IMR-90 (cell line): ENCODE measurements at regions not wholly inside any gene's neighbourhood (a gene's known extent, or its start where the extent isn't known, plus 50 kb on each side); places are given as distances from the start of the nearest gene placed in this dataset.
A peak's percentile ranks its signal among the peaks of the same experiment; 100 is the strongest.

Experiments used
- ATAC-seq: fragments of 200-7000 bp; cut with Tn5 transposase; 2 replicates; pipeline ENCODE4 v1.9.1; 2020; ENCODE audit warnings: low read depth, mild to moderate bottlenecking, moderate library complexity
- BruUV-seq: library from RNA; stranded (reverse); fragments of 400-500 nt; replicated peaks from 2 replicates; lab custom pipeline; 2021; lab: Mats Ljungman, UMichigan
- CTCF ChIA-PET: fragments of 300-600 bp; formaldehyde crosslinking; extraction: SDS; loops from one replicate; lab custom pipeline; 2021; ENCODE audit warnings: antibody characterized with exemption; lab: Yijun Ruan, JAX
- POLR2A ChIA-PET: fragments of 300-600 bp; sonication (Branson Sonifier 250); formaldehyde crosslinking; loops from one replicate; lab custom pipeline; 2022; ENCODE audit warnings: antibody characterized with exemption; ENCODE audit not compliant: unreplicated experiment; lab: Charles Lee
- DNase-seq: peaks from one replicate; pipeline ENCODE4 v3.0.0; 2013
- H2AFZ ChIP-seq: replicated peaks from 2 replicates; pipeline ENCODE3; 2013; ENCODE audit warnings: low read length, mild to moderate bottlenecking; ENCODE audit not compliant: poor library complexity
- H2AK5ac ChIP-seq: 2 replicates; pipeline ENCODE4 v1.6.1; 2013; ENCODE audit warnings: low read depth, low read length, inconsistent platforms
- H2AK9ac ChIP-seq: replicated peaks from 2 replicates; pipeline ENCODE3; 2013; ENCODE audit warnings: mild to moderate bottlenecking, low read depth, low read length, moderate library complexity; ENCODE audit not compliant: poor library complexity
- H2BK120ac ChIP-seq: 2 replicates; pipeline ENCODE4 v1.6.1; 2013; ENCODE audit warnings: low read depth, low read length, inconsistent platforms
- H2BK15ac ChIP-seq: 3 replicates; pipeline ENCODE4 v1.6.1; 2013; ENCODE audit warnings: low read depth, low read length, inconsistent platforms
- H2BK20ac ChIP-seq: 2 replicates; pipeline ENCODE4 v1.6.1; 2013; ENCODE audit warnings: low read depth, mild to moderate bottlenecking, inconsistent platforms, low read length, moderate library complexity
- H2BK5ac ChIP-seq: 2 replicates; pipeline ENCODE4 v1.6.1; 2013; ENCODE audit warnings: mild to moderate bottlenecking, low read depth, low read length, inconsistent platforms; ENCODE audit not compliant: poor library complexity, severe bottlenecking
- H3K14ac ChIP-seq: replicated peaks from 2 replicates; pipeline ENCODE4 v1.6.1; 2013; ENCODE audit warnings: low read depth, low read length, inconsistent platforms
- H3K18ac ChIP-seq: 2 replicates; pipeline ENCODE4 v1.6.1; 2013; ENCODE audit warnings: low read depth, low read length, control low read depth
- H3K23ac ChIP-seq: 2 replicates; pipeline ENCODE4 v1.6.1; 2013; ENCODE audit warnings: low read depth, low read length, inconsistent platforms
- H3K27ac ChIP-seq: 2 replicates; pipeline ENCODE4 v1.5.1; 2013; ENCODE audit warnings: mild to moderate bottlenecking, control low read depth, low read length; ENCODE audit not compliant: insufficient read depth
- H3K27me3 ChIP-seq: 2 replicates; pipeline ENCODE4 v1.6.1; 2013; ENCODE audit warnings: low read length; ENCODE audit not compliant: control insufficient read depth, insufficient read depth
- H3K36me3 ChIP-seq: 2 replicates; pipeline ENCODE4 v1.6.1; 2013; ENCODE audit warnings: low read length, mixed read lengths; ENCODE audit not compliant: control insufficient read depth, insufficient read depth
- H3K4ac ChIP-seq: 2 replicates; pipeline ENCODE4 v1.6.1; 2013; ENCODE audit warnings: low read depth, low read length, inconsistent platforms
- H3K4me1 ChIP-seq: 2 replicates; pipeline ENCODE4 v1.6.1; 2013; ENCODE audit warnings: low read length, mixed read lengths; ENCODE audit not compliant: control insufficient read depth, insufficient read depth
- H3K4me2 ChIP-seq: 2 replicates; pipeline ENCODE4 v1.6.1; 2013; ENCODE audit warnings: low read depth, mild to moderate bottlenecking, control low read depth, low read length, moderate library complexity
- H3K4me3 ChIP-seq: 2 replicates; pipeline ENCODE4 v1.5.1; 2013; ENCODE audit warnings: low read depth, mild to moderate bottlenecking, control low read depth, low read length, moderate library complexity; ENCODE audit not compliant: insufficient read depth
- H3K56ac ChIP-seq: 2 replicates; pipeline ENCODE4 v1.6.1; 2013; ENCODE audit warnings: low read length, inconsistent platforms; ENCODE audit not compliant: insufficient read depth; ENCODE audit errors: extremely low read depth
- H3K79me1 ChIP-seq, 2 experiments: 2 replicates each; pipeline ENCODE4 v1.6.1; 2013; ENCODE audit warnings: low read length in 2 of 2, inconsistent platforms in 1 of 2, low read depth in 1 of 2
- H3K9ac ChIP-seq: 2 replicates; pipeline ENCODE4 v1.6.1; 2013; ENCODE audit warnings: low read depth, low read length, control low read depth
- H3K9me1 ChIP-seq: 2 replicates; pipeline ENCODE4 v1.6.1; 2013; ENCODE audit warnings: low read length, inconsistent platforms; ENCODE audit not compliant: insufficient read depth
- H3K9me3 ChIP-seq: 2 replicates; pipeline ENCODE4 v1.6.1; 2013; ENCODE audit warnings: low read length; ENCODE audit not compliant: control insufficient read depth, insufficient read depth
- H4K20me1 ChIP-seq: 2 replicates; pipeline ENCODE4 v1.6.1; 2013; ENCODE audit warnings: low read length, inconsistent platforms; ENCODE audit not compliant: insufficient read depth
- H4K5ac ChIP-seq: 2 replicates; pipeline ENCODE4 v1.6.1; 2013; ENCODE audit warnings: mild to moderate bottlenecking, low read depth, low read length, control low read depth
- H4K8ac ChIP-seq, 2 experiments: 2 replicates each; pipeline ENCODE4 v1.6.1; 2013; ENCODE audit warnings: low read depth in 2 of 2, low read length in 2 of 2, control low read depth in 1 of 2, inconsistent platforms in 1 of 2
- H4K91ac ChIP-seq: 2 replicates; pipeline ENCODE4 v1.6.1; 2013; ENCODE audit warnings: low read depth, low read length, inconsistent platforms; ENCODE audit not compliant: insufficient read depth
- CHD1 ChIP-seq: IDR thresholded peaks from 2 replicates; pipeline ENCODE4 v1.6.1; 2012; ENCODE audit warnings: low read depth, low read length, improper control_type of control experiment
- ELK1 ChIP-seq: fragments of 150-350 bp; IDR thresholded peaks from 2 replicates; pipeline ENCODE4 v1.6.1; 2016; ENCODE audit warnings: low read depth, mild to moderate bottlenecking, low read length, moderate library complexity, borderline replicate concordance
- MAZ ChIP-seq: IDR thresholded peaks from 2 replicates; pipeline ENCODE4 v1.6.1; 2012; ENCODE audit warnings: low read depth, mild to moderate bottlenecking, low read length, improper control_type of control experiment, moderate library complexity, borderline replicate concordance
- POLR2A ChIP-seq: IDR thresholded peaks from 2 replicates; pipeline ENCODE4 v1.6.1; 2012; ENCODE audit warnings: mild to moderate bottlenecking, low read depth, low read length
- WGBS, 2 experiments: methylation state at CpG; one replicate each; pipeline versions ENCODE4 v1.1.5 to v1.1.7; 2013; ENCODE audit warnings: missing lambda C conversion rate in 2 of 2; ENCODE audit not compliant: insufficient read length in 1 of 2; ENCODE audit errors: extremely low coverage in 2 of 2; 5-methylcytosine and 5-hydroxymethylcytosine counted together
- dilution Hi-C: fragments of 300-500 bp; cut with HindIII; formaldehyde crosslinking; loops from one replicate; pipeline ENCODE4 v1.14.3; 2018; ENCODE audit warnings: low sequenced_read_pairs; ENCODE audit not compliant: unreplicated experiment
- in situ Hi-C: fragments of 300-500 bp; cut with MboI; formaldehyde crosslinking; loops from 3 replicates; pipeline ENCODE4 v1.14.3; 2019; ENCODE audit warnings: low sequenced_read_pairs, inconsistent platforms, mixed read lengths
- intact Hi-C: fragments of 100-400 bp; cut with micrococcal nuclease; formaldehyde crosslinking; loops from 2 replicates; pipeline ENCODE4 v1.10.0; 2022

- DNase-seq (peak; percentile 1), ATAC-seq (no peak)
- intact Hi-C loops = no loop called here
- no peak overlapping the region for H3K4me3 ChIP-seq
- H4K20me1 ChIP-seq = no peaks in the 10 kb centered on the region
- H3K23ac ChIP-seq = no peak overlapping the region
- H3K9ac ChIP-seq = no peak overlapping the region
- ChIA-PET POLR2A (no interaction called here), CTCF (no interaction called here)
- no peak overlapping the region for H3K18ac ChIP-seq
- no peak overlapping the region for H3K4ac ChIP-seq
- no peak overlapping the region for H2AFZ ChIP-seq
- TF ChIP-seq POLR2A (no peak), ELK1 (no peak), MAZ (no peak), CHD1 (no peak)
- no TSS peak for BruUV-seq
- in situ Hi-C loops = no loop called here
- no peak overlapping the region for H4K8ac ChIP-seq
- H4K91ac ChIP-seq = no peak overlapping the region
- H3K9me1 ChIP-seq = no peaks in the 10 kb centered on the region
- no peak overlapping the region for H3K27ac ChIP-seq
- H2AK9ac ChIP-seq = no peak overlapping the region
- no peaks in the 10 kb centered on the region for H3K79me1 ChIP-seq
- H3K36me3 ChIP-seq = no peaks in the 10 kb centered on the region
- H3K9me3 ChIP-seq = no peaks in the 10 kb centered on the region
- H3K4me1 ChIP-seq = no peaks in the 10 kb centered on the region
- H3K14ac ChIP-seq = no peak overlapping the region
- no peak overlapping the region for H2BK20ac ChIP-seq
- no CpG with 5 or more reads among the region's 6 CpGs for WGBS, 2 experiments
- no peak overlapping the region for H4K5ac ChIP-seq
- H3K4me2 ChIP-seq = no peak overlapping the region
- H2AK5ac ChIP-seq = no peak overlapping the region
- dilution Hi-C loops = no loop called here
- H3K27me3 ChIP-seq = no peaks in the 10 kb centered on the region
- H2BK5ac ChIP-seq = no peak overlapping the region
- no peak overlapping the region for H3K56ac ChIP-seq
- H2BK15ac ChIP-seq = no peak overlapping the region
- H2BK120ac ChIP-seq = no peak overlapping the region
These were observed 320.1 kb downstream of the MTRR start for GRCh38 chr5:8188874-8189565.
